ENCODE measurements at regions not wholly inside any gene's neighbourhood (a gene's known extent, or its start where the extent isn't known, plus 50 kb on each side); places are given as distances from the start of the nearest gene placed in this dataset.

- Histone ChIP-seq H3K36me3 (ENCODE audit: control insufficient read depth, insufficient read depth, low read length) (no peaks in the 10 kb centered on the region), H3K4me1 (ENCODE audit: control insufficient read depth, insufficient read depth, low read length) (no peaks in the 10 kb centered on the region), H3K27me3 (ENCODE audit: control insufficient read depth, insufficient read depth, low read length) (no peaks in the 10 kb centered on the region; the same call in 1 of the 2 replicates), H3K4me3 (ENCODE audit: low read depth, low read length) (no peak overlapping the region), H3K9ac (ENCODE audit: low read length) (no peak overlapping the region), H3K9me3 (ENCODE audit: control insufficient read depth, insufficient read depth, low read depth, low read length) (peaks cover 34% of the 10 kb centered on the region), H3K27ac (ENCODE audit: low read depth, low read length) (no peak overlapping the region)
Observed at GRCh38 chr20:24894967-24895366, 54.1 kb upstream of the CST7 start.

- Histone ChIP-seq H3K27me3 (ENCODE audit: control insufficient read depth, insufficient read depth, low read length) (no peaks in the 10 kb centered on the region; the same call in 1 of the 2 replicates), H3K9ac (ENCODE audit: low read length) (no peak overlapping the region), H3K27ac (ENCODE audit: low read depth, low read length) (no peak overlapping the region), H3K36me3 (ENCODE audit: control insufficient read depth, insufficient read depth, low read length) (no peaks in the 10 kb centered on the region), H3K9me3 (ENCODE audit: control insufficient read depth, insufficient read depth, low read depth, low read length) (peaks cover 38% of the 10 kb centered on the region), H3K4me1 (ENCODE audit: control insufficient read depth, insufficient read depth, low read length) (no peaks in the 10 kb centered on the region), H3K4me3 (ENCODE audit: low read depth, low read length) (no peak overlapping the region)
Observed at GRCh38 chr20:24895431-24895830, 53.6 kb upstream of the CST7 start.

GRCh38 chr20:24895898-24896658 is 53.0 kb upstream of the CST7 start:
- peaks cover 42% of the 10 kb centered on the region for H3K9me3 ChIP-seq (ENCODE audit: control insufficient read depth, insufficient read depth, low read depth, low read length)
- no peaks in the 10 kb centered on the region for H3K36me3 ChIP-seq (ENCODE audit: control insufficient read depth, insufficient read depth, low read length)
- H3K4me3 ChIP-seq (ENCODE audit: low read depth, low read length): no peak overlapping the region
- H3K27me3 ChIP-seq (ENCODE audit: control insufficient read depth, insufficient read depth, low read length): no peaks in the 10 kb centered on the region; the same call in 1 of the 2 replicates
- no peak overlapping the region for H3K9ac ChIP-seq (ENCODE audit: low read length)
- no peaks in the 10 kb centered on the region for H3K4me1 ChIP-seq (ENCODE audit: control insufficient read depth, insufficient read depth, low read length)
- H3K27ac ChIP-seq (ENCODE audit: low read depth, low read length): no peak overlapping the region

GRCh38 chr20:24896984-24897383 is 52.1 kb upstream of the CST7 start:
- Histone ChIP-seq H3K27me3 (ENCODE audit: control insufficient read depth, insufficient read depth, low read length) (no peaks in the 10 kb centered on the region), H3K36me3 (ENCODE audit: control insufficient read depth, insufficient read depth, low read length) (no peaks in the 10 kb centered on the region)

GRCh38 chr20:24897974-24898373 is 51.1 kb upstream of the CST7 start:
- no peak overlapping the region for H3K4me3 ChIP-seq (ENCODE audit: low read depth, low read length)
- no peak overlapping the region for H3K9ac ChIP-seq (ENCODE audit: low read length)
- no peaks in the 10 kb centered on the region for H3K36me3 ChIP-seq (ENCODE audit: control insufficient read depth, insufficient read depth, low read length)
- H3K9me3 ChIP-seq (ENCODE audit: control insufficient read depth, insufficient read depth, low read depth, low read length): peaks cover 42% of the 10 kb centered on the region
- H3K27me3 ChIP-seq (ENCODE audit: control insufficient read depth, insufficient read depth, low read length): no peaks in the 10 kb centered on the region
- H3K4me1 ChIP-seq (ENCODE audit: control insufficient read depth, insufficient read depth, low read length): no peaks in the 10 kb centered on the region
- H3K27ac ChIP-seq (ENCODE audit: low read depth, low read length): no peak overlapping the region

More at GRCh38 chr20:24896984-24897383, 52.1 kb upstream of the CST7 start:
- H3K27ac ChIP-seq (ENCODE audit: low read depth, low read length): no peak overlapping the region
- H3K4me1 ChIP-seq (ENCODE audit: control insufficient read depth, insufficient read depth, low read length): no peaks in the 10 kb centered on the region
- no peak overlapping the region for H3K9ac ChIP-seq (ENCODE audit: low read length)
- peaks cover 42% of the 10 kb centered on the region for H3K9me3 ChIP-seq (ENCODE audit: control insufficient read depth, insufficient read depth, low read depth, low read length)
- no peak overlapping the region for H3K4me3 ChIP-seq (ENCODE audit: low read depth, low read length)

- peaks cover 40% of the 10 kb centered on the region for H3K9me3 ChIP-seq (ENCODE audit: control insufficient read depth, insufficient read depth, low read depth, low read length)
- H3K9ac ChIP-seq (ENCODE audit: low read length): no peak overlapping the region
- no peak overlapping the region for H3K27ac ChIP-seq (ENCODE audit: low read depth, low read length)
- no peaks in the 10 kb centered on the region for H3K4me1 ChIP-seq (ENCODE audit: control insufficient read depth, insufficient read depth, low read length)
- no peaks in the 10 kb centered on the region for H3K36me3 ChIP-seq (ENCODE audit: control insufficient read depth, insufficient read depth, low read length)
- no peak overlapping the region for H3K4me3 ChIP-seq (ENCODE audit: low read depth, low read length)
- H3K27me3 ChIP-seq (ENCODE audit: control insufficient read depth, insufficient read depth, low read length): no peaks in the 10 kb centered on the region
Observed at GRCh38 chr20:24899153-24899552, 49.9 kb upstream of the CST7 start.

Data from HUES6 (cell line).